Activated CD8-positive, alpha-beta T cell treated with anti-CD3 and anti-CD28 coated beads, Interleukin-2, amount 10 ng/mL, durations not matched to agents 7 days and 5 days (primary cell): ENCODE measurements at regions not wholly inside any gene's neighbourhood (a gene's known extent, or its start where the extent isn't known, plus 50 kb on each side); places are given as distances from the start of the nearest gene placed in this dataset.

Experiments
- ATAC-seq: fragments of 150-1000 bp; cut with Tn5 transposase; one replicate; pipeline ENCODE4 v1.10.0; 2021; ENCODE audit warnings: moderate library complexity
- CTCF ChIA-PET: fragments of 350-600 bp; sonication (Branson Sonifier 250); formaldehyde crosslinking; loops from one replicate; lab custom pipeline; 2021; ENCODE audit warnings: antibody characterized with exemption; lab: Charles Lee
- POLR2A ChIA-PET: fragments of 350-600 bp; sonication (Branson Sonifier 250); formaldehyde crosslinking; loops from one replicate; lab custom pipeline; 2021; ENCODE audit warnings: antibody characterized with exemption; lab: Charles Lee
- DNase-seq: peaks from one replicate; pipeline ENCODE4 v3.0.0-alpha.2; 2020
- H3K27ac Mint-ChIP-seq: one replicate; pipeline ENCODE4 v1.8.0; 2021; ENCODE audit warnings: mild to moderate bottlenecking, mixed read lengths
- H3K27me3 Mint-ChIP-seq: one replicate; pipeline ENCODE4 v1.8.0; 2021; ENCODE audit warnings: low read depth, mixed read lengths
- H3K36me3 Mint-ChIP-seq: one replicate; pipeline ENCODE4 v1.8.0; 2021; ENCODE audit warnings: low read depth, mixed read lengths
- H3K4me1 Mint-ChIP-seq: one replicate; pipeline ENCODE4 v1.8.0; 2021; ENCODE audit warnings: low read depth, mixed read lengths
- H3K4me3 Mint-ChIP-seq: one replicate; pipeline ENCODE4 v1.8.0; 2021; ENCODE audit warnings: mild to moderate bottlenecking, mixed read lengths
- H3K9me3 Mint-ChIP-seq: one replicate; pipeline ENCODE4 v1.8.0; 2022; ENCODE audit warnings: mixed read lengths; ENCODE audit not compliant: insufficient read depth

GRCh38 chr10:60728056-60728455 is 50.2 kb upstream of the CDK1 start:
- Mint-ChIP-seq H3K4me3 (peak overlapping the region; percentile 42), H3K4me1 (peaks cover 53% of the 10 kb centered on the region), H3K9me3 (peaks cover 5% of the 10 kb centered on the region), H3K36me3 (peaks cover 10% of the 10 kb centered on the region), H3K27ac (peak overlapping the region; percentile 69), H3K27me3 (peaks cover 16% of the 10 kb centered on the region)
- ChIA-PET POLR2A (no interaction called here), CTCF (interaction anchor here (0.9 kb wide), 1 partner anchor 28 kb away, joined by 3 read pairs; no protein-coding TSS in a partner anchor)
- ATAC-seq (peak; percentile 49), DNase-seq (peak; percentile 35)

DNA sequence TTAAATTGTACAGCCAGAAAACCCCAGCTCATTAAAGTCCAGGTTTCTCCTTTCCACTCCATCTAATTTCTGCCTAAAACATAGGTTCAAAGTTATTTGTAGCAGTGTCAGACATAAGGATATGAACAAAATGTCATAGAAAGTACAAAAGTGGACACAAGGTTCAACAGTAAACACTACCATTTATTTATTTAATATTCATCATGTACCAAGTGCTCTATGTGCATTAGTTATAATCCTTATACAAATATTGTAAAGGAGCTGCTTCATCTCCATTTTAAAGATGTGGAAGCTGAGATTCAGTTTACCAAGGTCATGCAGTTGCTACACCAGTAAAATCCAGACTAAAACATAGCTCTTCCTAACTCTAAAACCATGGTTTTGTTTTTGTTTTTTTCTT is 52.0 kb upstream of the CDK1 start:
- Mint-ChIP-seq H3K27me3 (peaks cover 10% of the 10 kb centered on the region), H3K27ac (no peak overlapping the region), H3K36me3 (peaks cover 10% of the 10 kb centered on the region), H3K4me1 (peaks cover 39% of the 10 kb centered on the region), H3K4me3 (no peak overlapping the region), H3K9me3 (peaks cover 5% of the 10 kb centered on the region)
- DNase-seq (no peak), ATAC-seq (no peak)
- ChIA-PET CTCF (no interaction called here), POLR2A (no interaction called here)

DNA sequence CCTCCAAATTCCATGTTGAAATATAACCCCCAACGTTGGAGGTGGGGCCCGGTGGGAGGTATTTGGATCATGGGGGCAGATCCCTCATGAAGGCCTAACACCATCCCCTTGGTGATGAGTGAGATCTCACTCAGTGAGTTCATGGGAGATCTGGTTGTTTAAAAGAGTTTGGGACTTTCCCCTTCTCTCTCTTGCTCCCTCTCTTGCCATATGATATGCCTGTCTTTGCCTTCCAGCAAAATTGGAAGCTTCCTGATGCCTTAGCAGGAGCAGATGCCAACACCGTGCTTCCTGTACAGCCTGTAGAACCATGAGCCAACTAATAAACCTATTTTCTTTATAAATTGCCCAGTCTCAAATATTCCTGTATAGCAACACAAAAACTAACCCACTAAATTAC is 55.7 kb upstream of the CDK1 start:
- peaks cover 12% of the 10 kb centered on the region for H3K27me3 Mint-ChIP-seq
- H3K27ac Mint-ChIP-seq = no peak overlapping the region
- peaks cover 4% of the 10 kb centered on the region for H3K36me3 Mint-ChIP-seq
- H3K4me3 Mint-ChIP-seq = no peak overlapping the region
- ChIA-PET POLR2A (no interaction called here), CTCF (no interaction called here)
- ATAC-seq (no peak), DNase-seq (no peak)
- H3K4me1 Mint-ChIP-seq = peaks cover 9% of the 10 kb centered on the region
- H3K9me3 Mint-ChIP-seq = peaks cover 5% of the 10 kb centered on the region

DNA sequence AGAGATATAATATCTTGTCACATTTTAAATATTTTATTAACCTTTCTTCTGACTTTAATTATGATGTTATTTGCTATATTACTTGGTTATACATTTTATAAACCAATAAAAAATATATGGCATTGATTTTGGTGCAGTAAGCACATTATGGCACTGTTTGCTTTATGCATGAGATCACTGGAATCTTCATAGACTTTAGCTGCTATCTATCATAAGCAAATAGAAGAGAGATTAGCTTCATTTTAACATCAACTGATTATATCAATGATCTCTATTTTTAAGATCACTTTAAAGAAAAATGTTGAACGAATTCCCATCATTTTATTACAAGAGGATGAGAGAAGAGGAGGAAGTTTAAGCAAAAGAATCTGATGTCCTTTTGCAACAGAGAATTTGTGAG is 58.6 kb upstream of the CDK1 start:
- Mint-ChIP-seq H3K36me3 (peaks cover 3% of the 10 kb centered on the region), H3K9me3 (peaks cover 5% of the 10 kb centered on the region), H3K27ac (no peak overlapping the region), H3K4me3 (no peak overlapping the region), H3K4me1 (peaks cover under 1% of the 10 kb centered on the region), H3K27me3 (peaks cover 8% of the 10 kb centered on the region)
- POLR2A ChIA-PET = no interaction called here
- CTCF ChIA-PET = no interaction called here
- no peak for DNase-seq
- no peak for ATAC-seq

DNA sequence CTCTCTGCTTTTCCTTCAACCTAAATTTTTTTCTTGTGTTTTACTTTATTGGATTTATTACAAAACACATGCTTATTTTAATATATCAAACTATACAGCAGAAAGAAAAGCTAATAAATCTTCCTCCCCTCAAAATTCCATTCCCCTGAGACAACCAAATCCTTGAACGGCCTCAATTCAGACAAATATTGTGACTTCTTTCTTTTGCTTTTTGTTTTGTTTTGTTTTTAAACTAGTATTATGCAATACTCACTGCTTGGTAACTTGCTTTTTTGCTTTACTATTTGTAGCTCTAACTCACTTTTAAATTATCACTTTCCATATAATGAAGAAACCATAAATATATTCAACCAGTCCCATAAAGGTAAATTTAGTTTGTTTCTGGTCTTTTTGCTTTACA is 59.4 kb upstream of the CDK1 start:
- POLR2A ChIA-PET = no interaction called here
- Mint-ChIP-seq H3K27ac (no peak overlapping the region), H3K4me3 (no peak overlapping the region), H3K27me3 (peaks cover 10% of the 10 kb centered on the region), H3K36me3 (no peaks in the 10 kb centered on the region), H3K4me1 (peaks cover 9% of the 10 kb centered on the region), H3K9me3 (peaks cover 5% of the 10 kb centered on the region)
- CTCF ChIA-PET = interaction anchor here (1.1 kb wide), 1 partner anchor 10 kb away, joined by 4 read pairs; no protein-coding TSS in a partner anchor
- ATAC-seq = no peak
- no peak for DNase-seq

DNA sequence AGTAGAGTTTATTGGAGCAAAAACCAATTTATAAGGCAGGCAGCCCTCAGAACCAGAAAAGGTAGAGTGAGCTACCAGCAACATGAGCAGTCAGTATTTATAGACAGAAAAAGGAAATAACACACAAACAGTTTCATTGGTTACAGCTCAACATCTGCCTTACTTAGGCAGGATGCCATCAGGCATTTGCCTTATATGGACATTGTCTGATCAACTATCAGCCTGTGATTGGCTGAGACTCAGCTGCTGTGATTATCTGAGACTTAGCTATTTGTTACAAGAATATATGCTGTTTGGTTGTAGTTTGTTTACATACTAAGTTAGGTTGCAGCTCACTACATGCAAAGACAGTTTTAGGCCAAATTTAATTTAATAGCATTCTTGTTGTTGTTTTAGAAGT is 60.4 kb upstream of the CDK1 start:
- ATAC-seq (no peak), DNase-seq (no peak)
- Mint-ChIP-seq H3K9me3 (no peaks in the 10 kb centered on the region), H3K27ac (no peak overlapping the region), H3K27me3 (peaks cover 12% of the 10 kb centered on the region), H3K36me3 (no peaks in the 10 kb centered on the region), H3K4me3 (no peak overlapping the region), H3K4me1 (peaks cover 14% of the 10 kb centered on the region)
- ChIA-PET CTCF (interaction anchor here (1.1 to 1.3 kb wide), 2 partner anchors 9 to 15 kb away, joined by 4 to 6 read pairs; no protein-coding TSS in a partner anchor), POLR2A (interaction anchor here (0.9 kb wide), 1 partner anchor 13 kb away, joined by 3 read pairs; no protein-coding TSS in a partner anchor)

- Mint-ChIP-seq H3K4me1 (peaks cover 14% of the 10 kb centered on the region), H3K27ac (no peak overlapping the region), H3K27me3 (peaks cover 7% of the 10 kb centered on the region), H3K4me3 (no peak overlapping the region), H3K36me3 (no peaks in the 10 kb centered on the region), H3K9me3 (no peaks in the 10 kb centered on the region)
- no peak for ATAC-seq
- no peak for DNase-seq
- ChIA-PET POLR2A (no interaction called here), CTCF (no interaction called here)
Measured at GRCh38 chr10:60714233-60714632, 64.0 kb upstream of the CDK1 start.

DNA sequence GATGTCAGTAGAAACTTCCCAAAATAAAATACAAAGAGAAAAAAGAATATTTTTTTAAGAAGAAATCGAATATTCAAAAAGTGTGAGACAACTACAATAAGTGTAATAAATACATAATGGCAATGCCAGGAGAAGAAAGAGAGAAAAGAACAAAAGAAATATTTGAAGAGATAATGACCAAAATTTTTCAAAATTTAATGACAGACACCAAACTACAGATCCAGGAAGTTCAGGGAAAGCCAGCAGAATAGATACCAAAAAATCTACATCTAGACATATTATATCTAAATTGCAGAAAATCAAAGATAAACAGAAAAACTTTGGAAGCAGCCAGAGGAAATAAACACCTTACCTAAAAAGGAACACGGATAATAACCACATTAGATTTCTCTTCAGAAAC is 66.8 kb upstream of the CDK1 start:
- peaks cover 2% of the 10 kb centered on the region for H3K36me3 Mint-ChIP-seq
- H3K9me3 Mint-ChIP-seq = no peaks in the 10 kb centered on the region
- H3K27ac Mint-ChIP-seq = no peak overlapping the region
- POLR2A ChIA-PET = no interaction called here
- H3K4me1 Mint-ChIP-seq = peaks cover 22% of the 10 kb centered on the region
- no peak overlapping the region for H3K4me3 Mint-ChIP-seq
- peaks cover 10% of the 10 kb centered on the region for H3K27me3 Mint-ChIP-seq
- CTCF ChIA-PET = no interaction called here
- DNase-seq (no peak), ATAC-seq (no peak)

DNA sequence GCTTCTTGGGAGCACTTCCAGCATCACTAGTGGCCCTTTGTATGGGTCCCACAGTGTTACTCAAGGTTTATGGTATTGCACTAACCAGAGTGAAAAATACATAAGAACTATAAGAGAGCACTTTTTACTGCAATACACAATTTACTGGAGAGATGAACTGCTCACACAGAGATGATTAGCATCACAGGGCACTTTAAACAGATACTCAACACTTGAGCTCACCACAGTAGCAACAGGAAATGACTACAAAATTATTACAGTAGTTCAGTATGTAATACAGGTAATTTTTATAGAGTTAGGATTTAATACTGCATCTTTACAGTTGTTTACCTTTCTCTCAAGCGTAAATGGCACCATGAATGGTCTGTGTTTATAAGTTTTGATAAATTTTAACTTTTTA is 68.2 kb upstream of the CDK1 start:
- no peaks in the 10 kb centered on the region for H3K9me3 Mint-ChIP-seq
- peaks cover 2% of the 10 kb centered on the region for H3K36me3 Mint-ChIP-seq
- ChIA-PET CTCF (no interaction called here), POLR2A (no interaction called here)
- H3K4me1 Mint-ChIP-seq = peaks cover 22% of the 10 kb centered on the region
- no peak overlapping the region for H3K4me3 Mint-ChIP-seq
- H3K27ac Mint-ChIP-seq = no peak overlapping the region
- ATAC-seq (no peak), DNase-seq (no peak)
- peaks cover 10% of the 10 kb centered on the region for H3K27me3 Mint-ChIP-seq

DNA sequence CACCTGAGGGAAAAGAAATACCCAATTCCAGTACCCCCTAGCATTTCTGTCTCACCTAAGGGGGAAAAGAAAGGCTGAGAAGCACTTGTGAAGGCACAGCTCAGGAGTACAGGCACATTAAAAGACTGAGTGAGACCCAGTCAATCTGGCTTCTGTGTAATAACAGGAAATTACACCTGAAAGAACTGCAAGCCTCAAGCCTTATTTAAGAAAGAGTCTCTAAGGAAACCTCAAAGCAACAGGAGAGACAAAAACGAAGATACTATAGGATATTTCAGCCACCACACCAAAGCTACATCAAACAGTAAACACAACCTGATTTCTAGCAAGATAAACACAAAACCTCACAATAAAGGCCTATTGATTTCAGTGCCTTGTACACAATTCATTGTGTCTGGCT is 69.6 kb upstream of the CDK1 start:
- Mint-ChIP-seq H3K27ac (no peak overlapping the region), H3K36me3 (peaks cover 2% of the 10 kb centered on the region), H3K4me1 (peaks cover 14% of the 10 kb centered on the region), H3K4me3 (no peak overlapping the region), H3K9me3 (no peaks in the 10 kb centered on the region), H3K27me3 (peaks cover 11% of the 10 kb centered on the region)
- DNase-seq = no peak
- POLR2A ChIA-PET = no interaction called here
- CTCF ChIA-PET = interaction anchor here (1.1 kb wide), 1 partner anchor 10 kb away, joined by 4 read pairs; no protein-coding TSS in a partner anchor
- ATAC-seq = peak; percentile 60

- ATAC-seq (no peak), DNase-seq (no peak)
- Mint-ChIP-seq H3K9me3 (no peaks in the 10 kb centered on the region), H3K27ac (no peak overlapping the region), H3K27me3 (peaks cover 8% of the 10 kb centered on the region), H3K4me1 (peaks cover 13% of the 10 kb centered on the region), H3K36me3 (peaks cover 2% of the 10 kb centered on the region), H3K4me3 (no peak overlapping the region)
- ChIA-PET POLR2A (interaction anchor here (0.7 kb wide), 1 partner anchor 154 kb away, joined by 3 read pairs; no protein-coding TSS in a partner anchor), CTCF (no interaction called here)
Measured at GRCh38 chr10:60707841-60708240, 70.4 kb upstream of the CDK1 start.

DNA sequence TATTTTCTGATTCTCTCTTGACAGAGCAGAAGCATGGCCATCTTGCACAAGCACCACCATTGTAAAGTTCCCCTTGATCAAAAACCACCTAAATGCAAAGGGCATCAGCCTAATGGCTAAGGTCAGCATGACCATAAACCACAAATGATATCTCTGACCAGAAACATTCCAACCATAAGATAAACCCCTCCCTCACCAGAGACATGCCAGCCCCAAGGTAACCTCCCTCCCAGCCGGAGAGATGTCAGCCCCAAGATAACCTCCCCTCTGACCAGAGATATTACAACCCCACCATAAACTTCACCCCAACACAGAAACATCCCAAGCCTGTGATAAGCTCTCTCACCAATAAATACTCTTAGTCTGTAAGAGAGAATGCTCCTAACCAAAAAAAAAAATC is 72.1 kb upstream of the CDK1 start:
- H3K27me3 Mint-ChIP-seq = peaks cover 7% of the 10 kb centered on the region
- peaks cover 13% of the 10 kb centered on the region for H3K4me1 Mint-ChIP-seq
- DNase-seq (no peak), ATAC-seq (no peak)
- no peak overlapping the region for H3K4me3 Mint-ChIP-seq
- ChIA-PET POLR2A (no interaction called here), CTCF (no interaction called here)
- H3K9me3 Mint-ChIP-seq = no peaks in the 10 kb centered on the region
- H3K36me3 Mint-ChIP-seq = peaks cover 2% of the 10 kb centered on the region
- no peak overlapping the region for H3K27ac Mint-ChIP-seq

- peaks cover 5% of the 10 kb centered on the region for H3K27me3 Mint-ChIP-seq
- no peak overlapping the region for H3K27ac Mint-ChIP-seq
- peaks cover 2% of the 10 kb centered on the region for H3K36me3 Mint-ChIP-seq
- DNase-seq (no peak), ATAC-seq (no peak)
- CTCF ChIA-PET = no interaction called here
- H3K4me3 Mint-ChIP-seq = no peak overlapping the region
- POLR2A ChIA-PET = no interaction called here
- H3K9me3 Mint-ChIP-seq = no peaks in the 10 kb centered on the region
- H3K4me1 Mint-ChIP-seq = peaks cover 13% of the 10 kb centered on the region
Measured at GRCh38 chr10:60705376-60705775, 72.9 kb upstream of the CDK1 start.
